GM19240 (cell line): ENCODE measurements at regions not wholly inside any gene's neighbourhood (a gene's known extent, or its start where the extent isn't known, plus 50 kb on each side); places are given as distances from the start of the nearest gene placed in this dataset.
"Not testable (repeated sequence)": the region's sequence is repeated elsewhere in the genome, so short reads cannot be mapped to it uniquely, and the experiment has no call there.

Experiments
- DNase-seq: peaks from one replicate; pipeline ENCODE4 v3.0.0; 2011; ENCODE audit warnings: low spot score; ENCODE audit not compliant: insufficient read length

GRCh38 chr4:189498457-189498856 lies 442.2 kb upstream of the FRG1 start:
- DNase-seq: no peak

DNA sequence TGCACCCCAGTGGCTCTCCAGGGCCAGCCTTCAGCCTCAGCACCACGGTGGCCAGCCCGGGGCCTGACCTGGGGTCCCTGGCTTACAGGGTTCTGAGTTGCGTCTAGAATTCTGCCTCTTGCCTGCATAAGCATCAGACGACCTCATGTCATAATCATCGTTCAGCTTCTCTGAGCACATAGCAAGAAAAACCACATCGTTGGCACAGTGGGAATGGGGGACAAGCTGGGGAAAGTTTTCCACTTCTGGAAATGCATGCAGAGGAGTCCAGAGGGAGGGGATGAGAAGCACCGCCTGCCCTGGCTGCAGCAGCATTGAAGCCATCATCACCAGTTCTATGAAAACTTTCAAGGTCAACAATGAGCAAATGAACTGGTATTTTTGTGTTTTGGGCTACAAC lies 441.0 kb upstream of the FRG1 start:
- no peak for DNase-seq

GRCh38 chr4:189500970-189501369 lies 439.7 kb upstream of the FRG1 start:
- no peak for DNase-seq

DNA sequence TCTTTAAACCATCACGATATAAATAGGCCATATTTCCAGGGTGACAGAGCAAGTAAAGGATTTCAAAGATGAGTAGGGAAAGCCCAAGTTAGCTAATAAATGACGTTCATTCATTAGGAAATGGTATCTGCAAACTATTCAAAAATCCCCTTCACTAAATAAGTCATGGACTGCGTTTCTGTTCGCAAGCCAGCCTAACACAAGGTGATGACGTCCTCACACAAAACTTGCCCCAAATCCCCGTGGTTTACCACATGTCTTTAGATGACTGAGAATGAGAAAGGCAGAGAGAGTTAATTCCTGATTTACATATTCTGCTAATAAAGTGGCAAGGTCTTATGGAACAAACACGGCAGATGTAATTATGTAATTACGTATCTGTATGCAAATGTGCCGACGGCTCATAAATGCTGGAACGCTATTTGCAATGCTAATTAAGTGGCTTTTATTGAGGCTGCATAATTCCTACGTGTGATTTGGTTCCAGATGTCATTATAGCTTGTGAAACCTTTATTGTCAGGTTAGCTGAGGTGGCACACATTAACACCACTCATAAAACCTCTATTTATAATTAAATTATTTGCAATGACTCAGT lies 437.7 kb upstream of the FRG1 start:
- no peak for DNase-seq

- no peak for DNase-seq
These were observed 436.5 kb upstream of the FRG1 start for GRCh38 chr4:189504220-189504619.

- DNase-seq: no peak
These were observed 435.3 kb upstream of the FRG1 start for GRCh38 chr4:189505380-189505779.

DNA sequence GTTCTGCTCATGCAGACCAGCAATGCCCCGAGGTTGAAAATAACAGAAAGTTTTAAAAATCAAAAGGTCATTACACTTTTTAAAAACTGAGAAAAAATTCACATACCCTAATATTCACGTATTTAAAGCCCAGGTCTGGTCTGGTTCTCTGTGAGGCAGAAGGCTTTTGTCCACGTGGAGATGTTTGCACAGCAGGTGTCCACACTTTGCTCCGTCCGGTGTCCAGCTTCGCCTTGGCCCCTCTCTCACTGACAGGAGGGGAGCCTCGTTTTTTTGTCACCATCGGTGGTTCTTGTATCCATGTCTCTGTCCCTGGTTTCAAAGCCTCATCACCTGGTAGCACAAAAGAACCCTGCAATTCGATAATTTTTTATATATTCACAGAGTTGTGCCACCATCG lies 434.6 kb upstream of the FRG1 start:
- no peak for DNase-seq

DNA sequence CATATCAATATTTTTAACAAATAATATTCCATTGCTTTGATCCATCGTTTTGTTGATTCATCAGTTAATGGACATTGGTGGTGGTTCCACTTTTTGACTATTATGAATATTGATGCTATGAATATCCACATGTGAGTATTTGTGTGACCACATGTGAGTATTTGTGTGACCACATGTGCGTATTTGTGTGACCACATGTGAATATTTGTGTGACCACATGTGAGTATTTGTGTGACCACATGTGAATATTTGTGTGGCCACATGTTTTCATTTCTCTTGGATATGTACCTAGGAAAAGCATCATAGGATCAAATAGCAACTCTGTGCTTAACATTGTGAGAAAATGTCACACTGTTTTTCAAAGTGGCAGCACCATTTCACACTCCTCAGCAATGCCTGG lies 433.6 kb upstream of the FRG1 start:
- DNase-seq: no peak

GRCh38 chr4:189510601-189511000 lies 430.1 kb upstream of the FRG1 start:
- no peak for DNase-seq

- no peak for DNase-seq
These were observed 429.1 kb upstream of the FRG1 start for GRCh38 chr4:189511581-189511980.

DNA sequence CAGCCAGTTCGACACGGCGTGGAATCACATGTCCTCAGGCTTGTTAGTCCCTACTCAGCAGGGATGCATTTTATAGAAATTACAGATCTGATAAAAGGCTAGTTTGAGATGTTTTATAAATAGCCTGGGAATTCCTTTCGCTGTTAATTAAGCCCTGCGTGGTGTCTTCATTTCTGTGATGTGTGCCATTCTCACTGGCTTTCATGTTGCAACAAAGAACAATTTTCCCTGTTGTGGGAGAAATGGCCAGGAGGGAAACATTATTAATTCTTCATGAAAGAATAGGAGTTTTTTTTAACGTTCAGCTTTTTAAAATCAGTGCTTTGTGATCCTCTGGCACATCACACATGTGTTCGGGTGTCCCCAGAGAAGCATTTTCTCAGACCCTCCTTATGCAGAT lies 427.3 kb upstream of the FRG1 start:
- DNase-seq: no peak

GRCh38 chr4:189514209-189514608 lies 426.5 kb upstream of the FRG1 start:
- DNase-seq: no peak

- DNase-seq: no peak
These were observed 423.8 kb upstream of the FRG1 start for GRCh38 chr4:189516902-189517301.

DNA sequence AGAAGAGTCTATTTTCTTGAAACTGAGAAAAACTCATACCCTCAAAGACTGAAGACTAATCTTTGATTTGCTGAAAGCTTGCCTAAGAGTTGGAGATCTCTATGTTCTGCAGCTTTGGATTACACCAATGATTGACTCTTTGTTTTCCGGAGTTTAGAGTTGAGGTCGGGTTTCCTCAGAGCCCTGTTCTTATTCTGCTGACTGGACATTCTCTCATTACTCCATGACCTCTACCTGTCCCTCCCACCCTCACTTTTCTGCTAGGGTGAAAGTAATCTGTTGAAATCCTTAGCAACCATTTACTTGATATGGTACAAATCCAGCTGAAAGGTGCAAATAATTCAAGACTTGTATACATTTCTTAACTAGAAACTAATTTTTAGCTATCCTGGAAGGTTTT lies 421.5 kb upstream of the FRG1 start:
- no peak for DNase-seq

GRCh38 chr4:189525304-189525703 lies 415.4 kb upstream of the FRG1 start:
- DNase-seq: no peak

GRCh38 chr4:189530848-189531247 lies 409.8 kb upstream of the FRG1 start:
- DNase-seq: no peak

DNA sequence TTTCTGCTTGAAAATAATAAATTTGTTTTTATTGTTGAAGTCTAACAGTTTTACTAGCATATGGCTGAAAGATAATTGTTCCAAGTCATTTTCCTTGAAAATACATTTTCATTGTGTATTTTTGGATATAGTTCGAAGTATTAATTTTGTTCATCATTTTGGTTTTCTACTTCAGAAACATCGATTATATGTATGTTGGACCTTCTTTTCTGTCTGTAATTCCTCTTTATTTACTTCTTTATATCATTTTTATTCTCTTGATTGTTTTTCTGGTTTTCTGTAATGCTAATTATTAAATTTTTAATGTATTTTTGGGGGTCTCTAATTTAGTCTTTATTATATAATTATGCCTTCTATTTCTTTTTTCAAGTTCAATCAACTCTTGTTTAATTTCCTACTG lies 407.1 kb upstream of the FRG1 start:
- DNase-seq: no peak

DNA sequence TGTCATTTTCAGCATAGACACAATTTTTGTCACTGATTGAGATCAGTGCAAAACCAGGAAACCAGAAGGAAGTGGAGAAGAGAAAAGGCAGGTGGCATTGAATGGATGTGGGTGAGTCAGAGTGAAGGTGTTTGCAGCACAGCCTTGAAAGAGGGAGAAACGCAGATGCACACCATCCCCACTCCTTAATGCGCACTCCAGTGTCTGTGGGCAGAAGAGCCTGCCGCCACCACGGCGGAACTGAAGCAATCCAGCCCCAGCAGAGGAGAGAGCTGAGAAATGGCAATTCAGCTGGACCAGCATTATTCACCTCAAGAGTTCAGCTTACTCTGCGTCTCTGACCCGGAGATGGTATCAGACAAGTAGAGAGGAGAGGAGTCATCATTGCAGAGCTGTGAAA lies 393.1 kb upstream of the FRG1 start:
- DNase-seq: no peak

DNA sequence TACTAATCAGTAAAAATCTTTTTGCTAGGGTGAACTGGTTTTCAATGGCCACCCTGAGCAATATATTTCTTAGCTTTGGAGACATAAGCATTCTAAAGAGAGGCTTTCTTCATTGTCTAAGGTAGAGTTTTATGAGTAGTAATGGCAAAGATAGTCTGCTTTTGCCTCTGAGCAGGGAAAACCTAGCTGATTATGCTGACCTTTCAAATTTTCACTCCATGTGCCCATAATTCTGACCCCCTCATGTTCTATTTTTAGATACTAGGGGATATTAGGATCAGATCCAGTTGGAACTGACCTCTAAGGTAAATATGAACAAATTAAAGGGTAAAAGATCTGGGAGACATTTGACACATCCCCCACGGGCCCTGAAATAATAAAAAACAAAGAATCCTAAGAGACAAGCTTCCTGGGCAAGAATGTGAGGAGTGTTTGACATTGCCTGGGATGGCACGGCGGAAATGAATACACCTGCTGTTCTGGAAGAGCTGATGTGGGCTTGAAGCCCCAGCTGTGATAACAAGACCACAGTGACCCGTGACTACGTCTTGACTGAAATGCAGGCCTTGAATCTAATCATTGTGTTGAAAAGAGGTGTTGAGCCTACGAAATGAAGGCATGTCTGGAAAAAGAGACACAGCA lies 392.1 kb upstream of the FRG1 start:
- DNase-seq: no peak

- DNase-seq: not testable (repeated sequence)
These were observed 388.6 kb upstream of the FRG1 start for GRCh38 chr4:189551931-189552670.

DNA sequence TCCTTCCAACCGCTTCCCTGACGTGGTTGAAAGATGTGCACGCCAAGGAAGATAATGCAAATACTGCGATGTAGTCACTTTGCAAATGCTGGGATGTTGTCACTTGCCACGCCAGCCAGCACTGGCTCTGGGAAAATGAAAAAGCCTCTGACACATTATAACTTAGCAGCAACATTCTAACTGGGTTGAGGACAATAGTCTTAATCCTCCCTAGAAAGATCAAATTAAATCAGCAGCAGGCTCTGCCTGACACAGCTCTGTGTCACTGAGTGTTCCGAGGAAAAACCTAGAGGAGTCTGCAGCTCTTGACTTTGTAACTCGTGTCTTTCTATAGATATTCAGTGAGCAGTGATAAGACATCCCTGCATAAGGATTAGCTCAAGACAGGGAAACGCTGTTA lies 380.1 kb upstream of the FRG1 start:
- not testable (repeated sequence) for DNase-seq

GRCh38 chr4:189563751-189564150 lies 376.9 kb upstream of the FRG1 start:
- DNase-seq: not testable (repeated sequence)

DNA sequence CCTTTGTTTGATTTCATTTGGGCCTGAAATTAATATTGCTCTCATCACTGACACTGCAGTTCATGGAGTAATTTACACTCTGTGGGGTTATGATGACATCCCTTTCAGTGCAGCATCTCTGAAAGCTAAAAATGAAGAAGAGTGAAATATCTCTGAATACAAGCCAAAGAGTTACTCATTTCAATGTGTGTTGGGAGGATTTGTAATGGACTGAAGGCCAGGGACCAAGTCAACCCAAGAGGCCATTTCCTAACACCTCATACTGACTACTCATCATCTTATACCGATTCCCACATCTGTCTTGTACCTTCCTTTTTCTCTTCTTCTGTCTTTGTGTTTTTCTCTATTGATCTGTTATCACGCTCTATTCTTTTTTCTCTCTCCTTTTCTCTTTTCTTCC lies 374.4 kb upstream of the FRG1 start:
- DNase-seq: not testable (repeated sequence)
